Fibroblast of skin of scalp (primary cell): ENCODE measurements at regions not wholly inside any gene's neighbourhood (a gene's known extent, or its start where the extent isn't known, plus 50 kb on each side); places are given as distances from the start of the nearest gene placed in this dataset.
"Not testable (repeated sequence)": the region's sequence is repeated elsewhere in the genome, so short reads cannot be mapped to it uniquely, and the experiment has no call there.

Experiments
- DNase-seq: peaks from one replicate; pipeline ENCODE4 v3.0.0-alpha.2; 2013

DNA sequence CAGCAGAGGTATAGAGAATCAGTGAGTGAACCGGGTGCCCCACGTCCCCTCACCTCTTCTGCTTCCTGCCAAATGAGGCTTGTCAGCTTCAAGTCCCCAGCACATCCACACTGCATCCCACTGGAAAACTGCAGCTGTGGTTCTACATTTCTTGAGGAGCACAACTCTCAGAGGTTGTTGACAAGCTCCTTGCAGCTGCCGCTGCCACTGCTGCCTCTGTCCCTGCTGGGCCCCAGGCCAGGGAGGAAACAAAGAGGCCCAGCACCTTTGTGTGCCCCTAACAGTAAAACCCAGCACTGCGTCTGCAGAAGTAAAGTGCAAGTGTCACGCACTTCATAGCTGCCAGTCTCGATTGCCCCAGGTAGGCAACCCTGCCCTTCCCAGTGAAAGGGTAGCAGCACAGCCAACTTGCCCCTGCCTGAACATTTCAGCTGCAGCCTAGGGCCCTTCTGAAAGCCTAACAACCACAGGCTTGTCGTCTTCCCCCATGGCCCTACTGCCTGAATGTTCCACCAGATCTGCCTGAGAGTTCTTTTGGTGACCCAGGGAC lies 1162.1 kb upstream of the USP15 start:
- no peak for DNase-seq

DNA sequence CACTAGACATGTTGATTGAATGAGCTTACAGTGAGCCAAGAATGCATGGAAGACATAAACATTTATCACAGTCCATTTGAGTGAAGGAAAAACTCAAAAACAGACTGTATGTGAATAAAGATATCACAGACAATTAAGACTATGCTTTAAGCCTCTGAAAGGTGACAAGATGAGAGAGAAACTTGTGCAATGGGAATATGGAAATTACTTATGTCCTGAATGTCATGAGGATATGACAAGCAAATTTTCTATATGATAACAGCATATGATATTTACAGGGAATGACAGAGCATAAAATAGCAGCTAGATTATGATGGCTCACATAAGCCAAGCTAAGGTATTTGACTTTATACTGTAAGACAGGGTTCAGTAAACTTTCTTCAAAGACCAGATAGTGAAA lies 1153.1 kb upstream of the USP15 start:
- DNase-seq = no peak

DNA sequence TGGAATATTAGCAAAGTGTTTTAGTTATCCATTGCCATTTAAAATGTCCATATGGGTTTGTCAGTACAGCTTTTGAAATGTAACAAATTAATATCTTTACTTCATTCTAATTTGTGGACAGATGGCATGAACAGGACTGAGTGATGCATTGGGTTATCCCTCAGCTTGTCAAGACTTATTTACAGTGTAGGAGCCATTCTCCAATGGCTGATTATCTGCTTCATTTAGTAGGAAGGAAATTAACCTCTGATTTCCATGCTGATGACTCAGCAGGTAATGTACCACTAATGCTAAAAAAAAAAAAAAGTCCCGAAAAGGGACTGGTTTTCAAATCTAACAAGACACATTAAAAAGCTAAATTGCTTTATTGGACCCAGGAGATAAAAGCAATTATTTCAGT lies 1149.0 kb upstream of the USP15 start:
- DNase-seq = no peak

DNA sequence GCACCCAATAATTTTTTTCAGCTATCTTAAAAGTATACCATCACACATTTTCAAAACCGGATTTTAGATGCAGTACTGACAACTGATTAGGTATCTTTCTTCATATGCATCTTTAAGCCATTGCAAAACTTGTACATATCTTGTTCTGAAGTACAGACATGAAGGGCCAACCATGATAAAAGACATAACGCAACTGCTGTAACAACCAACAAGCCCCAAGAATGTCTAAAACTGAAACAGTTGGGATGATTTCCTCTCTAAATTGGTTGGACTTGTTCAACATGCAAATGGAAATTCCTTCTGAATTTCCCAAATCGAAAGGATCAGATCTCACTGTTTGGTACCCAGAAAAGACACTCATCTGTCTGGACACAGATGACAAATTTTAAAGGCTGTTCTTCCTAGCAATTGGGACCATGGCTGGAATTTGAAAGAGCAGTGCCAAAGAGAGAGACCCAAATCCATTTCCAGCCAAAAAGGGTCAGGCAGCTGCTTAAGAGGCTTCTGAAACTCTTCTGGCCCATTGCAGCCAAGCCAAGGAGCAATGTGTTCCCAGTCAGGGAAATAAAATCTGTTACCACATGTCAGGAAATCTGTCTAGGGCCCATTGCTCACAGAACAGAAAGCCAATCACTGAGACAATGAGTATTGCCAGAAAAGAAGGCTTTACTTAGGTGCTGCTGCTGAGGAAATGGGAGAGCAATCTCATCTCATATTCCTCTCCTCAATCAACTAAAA lies 1122.4 kb upstream of the USP15 start:
- DNase-seq = no peak

DNA sequence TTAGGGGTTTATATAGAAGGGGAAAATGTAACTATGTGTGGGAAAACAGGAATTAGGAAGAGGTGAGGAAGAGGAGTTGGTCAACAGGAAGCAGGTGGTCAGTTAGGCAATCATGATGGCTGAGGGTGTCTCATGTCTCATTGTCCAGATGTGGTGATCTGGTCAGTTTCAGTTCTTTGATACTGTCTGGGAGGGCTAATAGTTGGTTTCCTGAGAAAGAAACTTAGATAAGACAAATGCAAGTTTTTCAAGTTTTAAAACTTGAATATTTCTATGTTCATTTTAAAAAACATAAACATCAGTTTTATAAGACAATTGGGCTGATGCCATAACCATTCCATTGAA lies 1121.8 kb upstream of the USP15 start:
- DNase-seq = no peak

DNA sequence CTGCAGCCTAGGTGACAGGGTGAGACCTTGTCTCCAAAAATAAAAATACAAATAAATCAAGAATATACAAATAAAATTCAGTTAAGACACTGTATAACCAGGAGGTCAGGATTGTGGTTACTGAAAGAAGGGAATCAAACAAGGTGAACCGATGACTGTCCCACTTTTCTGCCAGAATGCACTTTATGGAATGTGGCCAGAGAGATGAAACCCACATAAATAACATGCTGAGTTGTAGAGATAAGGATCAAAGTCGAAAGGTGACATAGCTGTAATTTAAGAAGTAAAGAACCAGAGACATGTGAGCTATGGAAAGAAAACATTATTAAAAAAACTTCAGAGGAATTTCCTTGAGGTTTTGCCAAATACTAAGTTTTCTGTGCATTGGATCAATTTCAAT lies 1098.2 kb upstream of the USP15 start:
- no peak for DNase-seq

DNA sequence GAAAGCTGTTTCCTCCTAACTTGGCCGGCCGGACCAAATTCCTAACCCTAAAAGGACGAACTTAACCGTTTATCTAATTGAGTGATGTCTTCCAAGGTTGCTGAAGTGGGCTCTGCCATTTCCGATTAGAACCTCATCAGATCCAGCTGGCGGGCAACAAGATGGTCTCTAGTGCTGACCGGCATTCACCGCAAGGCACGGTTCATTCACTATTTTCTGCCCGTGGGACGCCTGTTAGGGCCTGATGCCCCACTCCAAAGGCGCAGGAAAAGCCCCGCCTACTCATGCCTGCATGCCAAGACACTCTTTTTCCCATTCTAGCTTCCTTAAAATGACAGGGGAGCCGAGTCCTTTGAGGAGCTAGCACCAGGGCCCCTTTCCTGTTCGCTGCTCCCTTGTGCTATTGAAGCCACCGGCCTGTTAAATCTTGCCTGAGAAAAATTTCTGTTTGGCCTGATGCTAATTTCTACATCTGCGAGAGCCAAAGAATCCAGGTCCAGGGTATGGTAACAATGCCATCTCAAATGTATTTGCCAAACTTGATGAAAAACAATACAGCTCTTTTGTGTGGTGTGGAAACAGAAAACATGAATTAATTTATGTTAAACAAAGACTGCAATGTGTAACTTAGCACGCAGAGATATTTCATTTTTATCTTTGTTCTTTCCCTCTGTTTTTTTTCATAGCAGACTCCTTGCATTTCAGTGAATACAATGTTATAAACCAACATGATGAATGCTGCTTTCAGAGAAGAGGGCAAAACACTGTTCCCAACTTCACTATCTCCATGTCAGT lies 1071.2 kb upstream of the USP15 start:
- no peak for DNase-seq

DNA sequence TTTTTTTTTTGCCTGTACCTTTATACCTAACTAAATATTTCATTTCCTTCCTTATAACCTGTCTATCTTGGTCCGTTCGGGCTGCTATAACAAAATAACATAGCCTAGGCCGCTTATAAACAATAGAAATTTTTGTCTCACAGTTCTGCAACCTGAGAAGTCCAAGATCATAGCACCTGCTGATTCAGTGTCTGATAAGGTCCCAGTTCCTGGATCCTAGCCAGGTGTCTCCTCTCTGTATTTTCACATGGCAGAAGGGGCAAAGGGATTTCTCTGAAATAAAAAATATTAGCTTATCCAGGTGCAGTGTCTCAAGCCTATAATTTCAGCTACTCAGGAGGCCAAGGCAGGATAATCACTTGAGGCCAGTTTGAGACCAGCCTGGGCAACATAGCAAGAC lies 1046.6 kb upstream of the USP15 start:
- DNase-seq = no peak

DNA sequence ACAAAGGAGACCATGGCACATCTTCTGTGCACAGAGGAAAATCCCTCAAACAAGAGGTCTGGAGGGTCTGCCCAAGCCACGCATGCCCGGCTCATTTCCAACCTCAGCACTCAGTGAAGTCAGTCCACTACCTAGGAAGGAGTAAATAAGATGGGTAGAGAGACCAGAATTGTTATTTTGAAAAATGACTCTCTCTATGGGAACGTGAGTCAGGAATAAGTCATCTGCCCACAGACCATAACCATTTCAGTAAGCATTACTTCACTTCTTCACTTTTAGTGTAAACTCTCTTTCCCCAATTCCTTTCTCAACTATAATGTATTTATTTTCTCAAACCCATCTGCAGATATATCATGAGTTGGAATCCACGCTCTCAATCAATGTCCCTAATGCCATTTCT lies 1039.9 kb upstream of the USP15 start:
- no peak for DNase-seq

DNA sequence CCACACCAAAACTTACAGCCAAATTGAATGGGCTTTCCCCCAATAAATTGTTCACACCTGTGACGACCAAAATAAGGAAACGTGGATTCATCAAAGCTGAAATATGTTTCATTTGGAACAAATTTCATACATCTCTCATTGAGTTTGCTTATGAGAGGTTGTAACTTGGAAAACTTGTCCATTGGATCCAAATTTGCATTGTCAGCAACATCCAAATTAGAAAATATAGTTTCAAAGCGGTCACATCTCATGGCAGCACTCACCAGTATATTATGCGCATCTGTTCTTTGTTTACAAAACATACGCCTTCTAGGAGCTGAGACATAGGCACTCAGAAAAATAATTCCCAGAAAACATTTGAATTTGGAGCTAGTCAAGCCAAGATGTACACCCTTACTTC lies 1028.2 kb upstream of the USP15 start:
- no peak for DNase-seq

DNA sequence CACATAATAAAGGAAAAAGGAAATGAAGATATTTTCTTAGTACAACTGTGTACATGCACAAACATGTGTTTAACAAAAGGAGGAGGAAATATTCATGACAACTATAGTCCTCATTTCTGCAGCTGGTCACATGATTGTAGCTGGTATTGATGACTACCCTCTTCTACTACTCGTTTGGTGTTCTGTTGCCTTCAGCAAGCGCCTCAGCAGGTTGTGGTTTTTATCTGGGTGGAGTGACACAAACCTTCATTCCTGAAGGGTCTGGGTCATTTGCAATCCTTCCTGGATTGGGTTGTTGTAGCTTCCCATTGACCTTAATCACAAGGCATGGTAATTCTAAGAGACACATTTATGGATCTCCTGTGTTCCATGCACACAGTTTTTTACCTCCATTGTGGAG lies 1009.9 kb upstream of the USP15 start:
- no peak for DNase-seq

DNA sequence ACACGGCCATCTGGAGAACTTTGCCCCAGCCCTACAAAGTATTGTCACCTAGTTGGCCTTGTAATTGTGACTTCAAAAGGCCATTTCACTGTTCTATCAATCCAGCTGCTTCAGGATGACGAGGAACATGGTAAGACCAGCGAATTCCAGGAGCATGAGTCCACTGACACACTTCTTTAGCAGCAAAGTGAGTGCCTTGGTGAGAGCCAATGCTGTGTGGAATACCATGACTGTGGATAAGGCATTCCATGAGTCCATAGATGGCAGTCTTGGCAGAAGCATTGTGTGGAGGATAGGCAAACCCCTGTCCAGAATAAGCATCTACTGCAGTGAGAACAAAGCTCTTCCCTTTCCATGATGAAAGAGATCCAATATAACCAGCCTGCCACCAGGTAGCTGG lies 1009.1 kb upstream of the USP15 start:
- DNase-seq = no peak

DNA sequence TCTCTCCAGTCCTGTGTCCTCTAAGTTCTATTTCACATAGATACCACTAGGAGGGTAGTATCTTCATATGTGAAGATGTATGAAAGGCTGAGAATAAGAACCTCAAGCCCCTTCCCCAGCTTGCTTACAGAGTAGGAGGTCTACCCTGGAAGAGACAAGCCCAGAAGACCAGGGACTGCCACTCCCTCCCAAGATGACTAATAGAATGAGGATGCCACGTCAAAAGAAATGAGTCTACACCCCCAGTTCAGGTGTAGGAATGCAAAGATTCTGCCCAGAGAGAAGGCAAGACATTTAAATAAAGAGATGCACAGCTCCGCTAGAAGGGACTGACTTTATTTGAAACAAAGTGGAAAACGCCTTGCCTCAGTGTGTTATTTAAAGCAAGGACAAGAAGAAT lies 1006.0 kb upstream of the USP15 start:
- DNase-seq = no peak

DNA sequence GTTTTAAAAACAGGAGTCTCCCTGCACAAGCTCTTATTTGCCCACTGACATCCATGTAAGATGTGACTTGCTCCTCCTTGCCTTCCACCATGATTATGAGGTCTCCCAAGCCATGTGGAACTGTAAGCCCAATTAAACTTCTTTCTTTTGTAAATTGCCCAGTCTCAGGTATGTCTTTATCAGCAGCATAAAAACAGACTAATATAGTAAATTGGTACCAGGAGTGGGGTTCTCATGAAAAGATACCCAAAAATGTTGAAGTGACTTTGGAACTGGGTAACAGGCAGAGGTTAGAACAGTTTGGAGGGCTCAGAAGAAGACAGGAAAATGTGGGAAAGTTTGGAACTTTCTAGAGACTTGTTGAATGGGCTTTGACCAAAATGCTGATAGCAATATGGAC lies 995.9 kb upstream of the USP15 start:
- not testable (repeated sequence) for DNase-seq

DNA sequence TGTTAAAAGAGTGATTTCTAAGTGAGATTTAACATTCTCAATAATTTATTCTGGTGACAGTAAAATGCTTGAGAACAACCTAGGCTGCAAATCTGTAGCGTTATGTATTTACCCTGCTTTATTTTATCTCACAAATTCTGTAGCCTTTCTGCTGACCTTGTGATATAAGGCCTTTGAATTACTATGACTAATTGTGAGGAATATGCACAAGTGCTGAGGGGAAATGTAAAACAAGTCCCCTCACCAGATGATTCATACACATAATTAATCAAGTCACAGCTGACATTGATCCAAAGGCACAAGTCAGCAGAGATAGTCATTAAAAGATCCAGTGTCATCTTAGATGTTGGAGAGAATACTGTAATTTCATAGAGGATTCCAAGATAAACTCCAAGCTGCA lies 992.7 kb upstream of the USP15 start:
- DNase-seq = no peak

DNA sequence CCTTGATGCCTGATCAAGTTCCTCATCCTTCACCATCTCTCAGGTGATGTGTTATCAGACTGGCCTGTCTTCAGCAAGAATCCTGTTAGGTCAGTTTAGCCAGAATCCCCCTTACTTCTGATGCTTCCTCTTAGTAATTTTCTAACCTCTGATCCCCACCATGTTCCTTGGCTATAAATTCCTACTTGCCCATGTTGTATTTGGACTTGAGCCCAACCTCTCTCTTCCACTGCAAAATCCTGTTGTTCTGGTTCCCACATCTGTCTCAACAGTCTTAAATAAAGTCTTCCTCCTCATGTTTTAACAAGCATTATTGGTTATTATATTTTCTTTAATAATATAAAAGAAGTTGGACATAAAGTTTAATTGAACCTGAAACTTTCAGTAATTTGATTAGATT lies 987.8 kb upstream of the USP15 start:
- DNase-seq = no peak

DNA sequence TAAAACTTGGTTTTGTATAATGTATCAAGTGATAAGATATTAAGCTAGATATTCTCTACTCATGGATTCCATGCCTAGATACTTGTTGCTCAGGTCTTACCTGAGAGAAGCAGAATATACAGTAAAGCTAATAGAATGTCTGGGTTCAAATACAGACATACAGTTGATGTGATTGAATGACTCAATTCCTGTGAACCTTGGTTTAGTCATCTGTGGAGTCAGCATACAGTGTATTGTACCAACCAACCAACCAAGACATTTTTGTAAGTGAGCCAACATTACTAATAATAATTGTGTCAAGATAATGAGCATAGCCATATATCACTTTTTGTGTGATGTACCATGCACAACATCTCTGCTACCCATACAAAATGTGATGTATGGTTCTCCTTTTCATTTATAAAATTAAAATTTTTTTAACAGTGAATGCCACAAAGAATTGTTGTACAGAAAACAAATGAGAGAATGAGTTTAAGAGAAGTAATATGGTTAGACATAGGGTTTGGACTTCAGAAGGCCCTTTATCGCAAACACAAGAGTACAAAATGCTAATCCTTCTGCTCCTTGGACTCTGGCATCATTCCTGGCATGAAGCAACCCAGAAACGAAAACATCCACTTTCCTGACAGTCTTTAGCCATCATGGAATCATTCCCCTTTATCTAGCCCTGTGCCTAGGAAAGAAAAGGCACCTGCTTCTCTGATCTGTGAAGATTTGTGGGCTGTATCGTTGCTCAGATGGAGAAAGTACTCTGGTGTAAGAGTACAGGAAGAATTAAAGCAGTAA lies 977.2 kb upstream of the USP15 start:
- DNase-seq = no peak

DNA sequence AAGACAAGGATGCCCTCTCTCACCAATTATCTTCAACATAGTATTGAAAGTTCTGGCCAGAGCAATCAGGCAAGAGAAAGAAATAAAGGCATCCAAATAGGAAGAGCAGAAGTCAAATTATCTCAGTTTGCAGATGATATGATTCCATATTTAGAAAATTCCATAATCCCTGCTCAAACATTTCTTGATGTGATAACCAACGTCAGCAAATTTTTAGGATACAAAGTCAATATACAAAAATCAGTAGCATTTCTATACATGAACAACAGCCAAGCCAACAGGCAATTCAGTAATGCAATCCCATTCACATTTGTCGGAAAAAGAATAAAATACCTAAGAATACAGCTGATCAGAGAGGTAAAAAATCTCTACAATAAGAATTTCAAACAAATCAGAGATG lies 969.7 kb upstream of the USP15 start:
- no peak for DNase-seq

DNA sequence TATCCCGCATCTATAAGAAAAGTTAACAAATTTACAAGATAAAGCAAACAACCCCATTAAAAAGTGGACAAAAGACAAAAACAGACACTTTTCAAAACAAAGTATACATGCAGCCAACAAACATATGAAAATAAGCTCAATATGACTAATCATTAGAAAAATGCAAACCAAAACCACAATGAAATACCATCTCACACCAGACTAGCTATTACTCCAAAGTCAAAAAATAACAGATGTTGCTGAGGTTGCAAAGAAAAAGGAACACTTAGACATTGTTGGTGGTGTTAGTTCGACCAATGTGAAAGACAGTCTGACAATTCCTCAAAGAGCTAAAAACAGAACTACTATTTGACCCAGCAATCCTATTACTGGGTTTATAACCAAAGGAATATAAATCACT lies 968.6 kb upstream of the USP15 start:
- DNase-seq = no peak

DNA sequence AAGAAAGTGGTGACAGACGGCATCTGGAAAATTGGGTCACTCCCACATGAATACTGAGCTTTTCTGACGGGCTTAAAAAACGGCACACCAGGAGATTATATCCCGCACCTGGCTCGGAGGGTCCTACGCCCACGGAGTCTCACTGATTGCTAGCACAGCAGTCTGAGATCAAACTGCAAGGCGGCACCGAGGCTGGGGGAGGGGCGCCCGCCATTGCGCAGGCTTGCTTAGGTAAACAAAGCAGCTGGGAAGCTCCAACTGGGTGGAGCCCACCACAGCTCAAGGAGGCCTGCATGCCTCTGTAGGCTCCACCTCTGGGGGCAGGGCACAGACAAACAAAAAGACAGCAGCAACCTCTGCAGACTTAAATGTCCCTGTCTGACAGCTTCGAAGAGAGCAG lies 966.2 kb upstream of the USP15 start:
- not testable (repeated sequence) for DNase-seq

DNA sequence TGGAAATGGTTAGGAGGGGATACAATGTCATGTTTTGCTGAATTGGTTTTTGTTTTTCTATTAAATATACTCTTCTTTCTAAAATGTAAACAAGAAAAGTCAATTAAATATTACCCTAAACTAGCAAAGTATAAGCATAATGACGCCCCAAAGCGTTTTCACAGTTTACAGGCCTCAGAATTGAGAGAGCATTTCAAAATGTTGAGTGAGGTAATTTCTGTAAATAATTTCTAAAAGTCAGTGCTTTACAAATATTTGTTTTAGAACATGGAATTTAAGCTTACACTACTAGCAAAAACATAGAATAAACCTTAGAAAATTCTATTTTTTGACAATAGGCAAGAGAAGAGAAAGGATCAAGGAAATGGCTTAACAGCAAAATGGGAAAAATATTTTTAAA lies 958.4 kb upstream of the USP15 start:
- no peak for DNase-seq

DNA sequence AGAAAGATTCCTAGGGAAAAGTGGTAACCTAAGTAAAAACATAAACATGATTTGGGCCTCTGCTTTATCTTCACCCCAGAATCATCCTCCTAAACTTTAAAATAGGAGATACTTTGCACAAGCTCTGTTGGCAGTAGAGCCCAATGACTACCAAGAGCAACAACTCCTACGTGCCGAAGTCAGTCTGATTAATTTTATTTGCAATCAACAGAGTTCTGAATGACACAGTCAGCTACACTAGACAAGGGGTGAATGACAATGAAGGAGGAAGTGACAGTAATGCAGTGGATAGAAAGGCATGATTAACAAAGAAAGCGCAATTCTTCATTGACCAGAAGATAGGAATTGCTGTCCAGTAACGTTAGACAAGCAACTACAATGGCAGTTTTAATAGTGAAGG lies 957.9 kb upstream of the USP15 start:
- no peak for DNase-seq

DNA sequence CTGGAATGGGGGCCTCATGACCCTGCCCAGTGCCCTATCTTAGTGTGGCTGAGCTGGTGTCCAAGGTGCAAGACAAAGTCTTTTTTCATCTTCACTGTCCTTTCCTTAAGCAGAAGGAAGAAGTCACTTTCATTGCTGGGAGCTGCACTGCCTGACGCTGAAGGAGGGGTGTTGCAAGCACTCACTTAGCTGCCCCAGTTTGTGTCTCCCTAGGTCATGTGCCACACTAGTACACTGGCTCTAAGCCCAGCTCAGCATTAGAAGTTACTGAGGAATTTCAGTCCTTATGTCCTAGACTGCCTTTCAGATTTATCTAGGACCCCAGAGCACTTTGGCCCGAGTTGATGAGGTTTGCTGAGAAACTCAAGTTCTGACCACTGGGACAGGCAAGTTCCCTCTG lies 952.0 kb upstream of the USP15 start:
- DNase-seq = no peak

DNA sequence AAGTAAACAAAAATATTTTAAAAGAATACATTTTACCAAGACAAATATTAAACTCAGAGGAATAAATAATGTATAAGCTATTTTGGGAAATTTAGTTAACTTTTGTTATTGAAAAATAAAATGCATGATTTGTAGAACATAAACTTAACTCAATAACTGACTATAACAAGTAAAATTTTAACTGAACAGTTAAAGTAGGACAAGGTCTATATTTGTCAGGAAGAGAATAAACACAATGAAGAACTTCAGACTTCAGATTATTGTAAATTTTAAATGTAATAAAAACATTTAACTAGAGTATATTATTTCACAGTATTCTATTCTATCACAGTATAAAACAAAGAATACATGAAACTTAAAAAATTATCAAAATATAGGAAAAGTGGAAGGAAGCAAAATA lies 948.8 kb upstream of the USP15 start:
- no peak for DNase-seq
